Adrenal gland (tissue), 5 donors: ENCODE measurements at regions not wholly inside any gene's neighbourhood (a gene's known extent, or its start where the extent isn't known, plus 50 kb on each side); places are given as distances from the start of the nearest gene placed in this dataset.

Experiments used
- POLR2A ChIP-seq, 2 donors: fragments of 450-650 bp; IDR thresholded peaks; one replicate each; pipeline ENCODE4 v1.6.1; 2017; ENCODE audit warnings: antibody characterized with exemption in 2 of 2, mild to moderate bottlenecking in 2 of 2, moderate library complexity in 1 of 2
- TF ChIP-seq, protein P1 (sequence below), 6 experiments: fragments of 450-650 bp in 4 of 6; fragments of 200-600 bp in 2 of 6; sonication (generic) in 1 of 6; IDR thresholded peaks; 1 replicate in 5 of 6; 2 replicates in 1 of 6; pipeline versions ENCODE4 v1.5.1 to v1.8.0; 2016 to 2021; ENCODE audit warnings: antibody characterized with exemption in 6 of 6, mild to moderate bottlenecking in 2 of 6, moderate library complexity in 1 of 6
- donor health status: DM: no; HTN: no; CAD: no.

- TF ChIP-seq, protein P1, sequence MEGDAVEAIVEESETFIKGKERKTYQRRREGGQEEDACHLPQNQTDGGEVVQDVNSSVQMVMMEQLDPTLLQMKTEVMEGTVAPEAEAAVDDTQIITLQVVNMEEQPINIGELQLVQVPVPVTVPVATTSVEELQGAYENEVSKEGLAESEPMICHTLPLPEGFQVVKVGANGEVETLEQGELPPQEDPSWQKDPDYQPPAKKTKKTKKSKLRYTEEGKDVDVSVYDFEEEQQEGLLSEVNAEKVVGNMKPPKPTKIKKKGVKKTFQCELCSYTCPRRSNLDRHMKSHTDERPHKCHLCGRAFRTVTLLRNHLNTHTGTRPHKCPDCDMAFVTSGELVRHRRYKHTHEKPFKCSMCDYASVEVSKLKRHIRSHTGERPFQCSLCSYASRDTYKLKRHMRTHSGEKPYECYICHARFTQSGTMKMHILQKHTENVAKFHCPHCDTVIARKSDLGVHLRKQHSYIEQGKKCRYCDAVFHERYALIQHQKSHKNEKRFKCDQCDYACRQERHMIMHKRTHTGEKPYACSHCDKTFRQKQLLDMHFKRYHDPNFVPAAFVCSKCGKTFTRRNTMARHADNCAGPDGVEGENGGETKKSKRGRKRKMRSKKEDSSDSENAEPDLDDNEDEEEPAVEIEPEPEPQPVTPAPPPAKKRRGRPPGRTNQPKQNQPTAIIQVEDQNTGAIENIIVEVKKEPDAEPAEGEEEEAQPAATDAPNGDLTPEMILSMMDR (IDR thresholded peaks at IDR 0.05), result no peak
- TF ChIP-seq POLR2A (IDR thresholded peaks at IDR 0.05), result no peak
Measured at GRCh38 chr6:15996030-15996429, 132.9 kb upstream of the MYLIP start.
